Endothelial cell of umbilical vein (primary cell): ENCODE measurements at regions not wholly inside any gene's neighbourhood (a gene's known extent, or its start where the extent isn't known, plus 50 kb on each side); places are given as distances from the start of the nearest gene placed in this dataset.
A peak's percentile ranks its signal among the peaks of the same experiment; 100 is the strongest.

Source experiments
- BruUV-seq: library from RNA; stranded (reverse); fragments of 400-500 nt; replicated peaks from 2 replicates; lab custom pipeline; 2021; lab: Mats Ljungman, UMichigan
- CTCF ChIA-PET: fragments of 300-600, 350-600 bp; sonication (Branson Sonifier 250); formaldehyde crosslinking; loops from one replicate; lab custom pipeline; 2021; ENCODE audit warnings: antibody characterized with exemption, inconsistent platforms; lab: Charles Lee
- POLR2A ChIA-PET: fragments of 300-600, 350-600 bp; sonication (Branson Sonifier 250); formaldehyde crosslinking; loops from one replicate; lab custom pipeline; 2021; ENCODE audit warnings: antibody characterized with exemption, inconsistent platforms; lab: Charles Lee
- DNase-seq: peaks from one replicate; pipeline ENCODE4 v3.0.0-alpha.2; 2011; ENCODE audit warnings: low read depth, low spot score
- FAIRE-seq: peaks from 2 replicates; lab custom pipeline; 2011; peaks lifted over from hg19 to GRCh38; lab: Jason Lieb, UNC
- H2AFZ ChIP-seq: 2 replicates; pipeline ENCODE4 v1.6.0; 2012; ENCODE audit warnings: low read depth, low read length, control low read depth, inconsistent platforms
- H3K27ac ChIP-seq: 2 replicates; pipeline ENCODE4 v1.5.1; 2011; ENCODE audit warnings: low read depth, mild to moderate bottlenecking, control low read depth, low read length, moderate library complexity; ENCODE audit not compliant: insufficient read depth
- H3K27me3 ChIP-seq, 2 experiments: 2 replicates each; pipeline versions ENCODE4 v1.6.0 to v1.6.1; 2011; ENCODE audit warnings: low read length in 2 of 2, mixed read lengths in 1 of 2; ENCODE audit not compliant: control insufficient read depth in 2 of 2, insufficient read depth in 2 of 2
- H3K36me3 ChIP-seq, 2 experiments: 2 replicates in 1 of 2; 3 replicates in 1 of 2; pipeline ENCODE4 v1.5.1; 2011; ENCODE audit warnings: low read length in 2 of 2, mild to moderate bottlenecking in 1 of 2, moderate library complexity in 1 of 2; ENCODE audit not compliant: control insufficient read depth in 2 of 2, insufficient read depth in 2 of 2; ENCODE audit errors: extremely low read depth in 1 of 2
- H3K4me1 ChIP-seq: 3 replicates; pipeline ENCODE4 v1.5.1; 2011; ENCODE audit warnings: mild to moderate bottlenecking, low read length; ENCODE audit not compliant: control insufficient read depth, insufficient read depth; ENCODE audit errors: extremely low read depth
- H3K4me2 ChIP-seq: 2 replicates; pipeline ENCODE4 v1.6.1; 2011; ENCODE audit warnings: low read length, control low read depth, mixed read lengths; ENCODE audit not compliant: insufficient read depth
- H3K4me3 ChIP-seq, 3 experiments: fragments of 200-600 bp in 1 of 3; sonication (generic), shearing (Covaris generic) in 1 of 3; replicated peaks in 1 of 3; 2 replicates each; pipeline ENCODE4 v1.5.1; 2011 to 2016; ENCODE audit warnings: control low read depth in 3 of 3, low read length in 3 of 3, mild to moderate bottlenecking in 2 of 3, inconsistent platforms in 1 of 3, low read depth in 1 of 3, moderate library complexity in 1 of 3; ENCODE audit not compliant: insufficient read depth in 1 of 3
- H3K79me2 ChIP-seq: 2 replicates; pipeline ENCODE4 v1.6.0; 2012; ENCODE audit warnings: low read length, inconsistent platforms; ENCODE audit not compliant: control insufficient read depth, insufficient read depth
- H3K9ac ChIP-seq: replicated peaks from 2 replicates; pipeline ENCODE3; 2011; ENCODE audit warnings: low read length, control low read depth; ENCODE audit not compliant: insufficient read depth; ENCODE audit errors: extremely low read depth
- H3K9me1 ChIP-seq: replicated peaks from 3 replicates; pipeline ENCODE4 v1.6.0; 2011; ENCODE audit warnings: mild to moderate bottlenecking, low read length; ENCODE audit not compliant: control insufficient read depth, insufficient read depth; ENCODE audit errors: extremely low read depth
- H3K9me3 ChIP-seq: replicated peaks from 2 replicates; pipeline ENCODE4 v1.5.1; 2012; ENCODE audit warnings: low read length, inconsistent platforms; ENCODE audit not compliant: control insufficient read depth, insufficient read depth
- H4K20me1 ChIP-seq: replicated peaks from 2 replicates; pipeline ENCODE3; 2011; ENCODE audit warnings: mild to moderate bottlenecking, low read length; ENCODE audit not compliant: control insufficient read depth, insufficient read depth; ENCODE audit errors: extremely low read depth
- EZH2 ChIP-seq: IDR thresholded peaks from 2 replicates; pipeline ENCODE4 v1.6.1; 2012; ENCODE audit warnings: borderline replicate concordance, low read depth, mild to moderate bottlenecking, moderate library complexity, low read length, inconsistent platforms; ENCODE audit not compliant: severe bottlenecking
- FOS ChIP-seq: IDR thresholded peaks from 2 replicates; pipeline ENCODE4 v1.6.1; 2011; ENCODE audit warnings: mild to moderate bottlenecking, low read length, moderate library complexity, borderline replicate concordance; ENCODE audit not compliant: insufficient read depth
- GATA2 ChIP-seq: IDR thresholded peaks from 2 replicates; pipeline ENCODE4 v1.7.0; 2011; ENCODE audit warnings: low read depth, mild to moderate bottlenecking, moderate library complexity, mixed read lengths, low read length; ENCODE audit not compliant: insufficient read length, insufficient read depth
- JUN ChIP-seq: IDR thresholded peaks from 2 replicates; pipeline ENCODE4 v1.6.1; 2011; ENCODE audit warnings: borderline replicate concordance, low read depth; ENCODE audit not compliant: insufficient read length, insufficient read depth
- MYC ChIP-seq: IDR thresholded peaks from one replicate; pipeline ENCODE4 v1.6.1; 2011; ENCODE audit warnings: mild to moderate bottlenecking, low read depth, low read length
- POLR2A ChIP-seq: IDR thresholded peaks from 2 replicates; pipeline ENCODE4 v1.6.1; 2012; ENCODE audit warnings: low read depth, mild to moderate bottlenecking, control low read depth, low read length
- POLR2AphosphoS5 ChIP-seq: IDR thresholded peaks from 2 replicates; pipeline ENCODE4 v1.6.1; 2012; ENCODE audit warnings: low read depth, mild to moderate bottlenecking, control low read depth, low read length, moderate library complexity; ENCODE audit not compliant: insufficient read depth
- dilution Hi-C: fragments of 300-500 bp; cut with MboI; formaldehyde crosslinking; loops from one replicate; pipeline ENCODE4 v1.15.0; 2019; ENCODE audit warnings: low sequenced_read_pairs; ENCODE audit not compliant: extremely low pct_ligation_motif_present
- intact Hi-C: fragments of 100-400 bp; cut with micrococcal nuclease; formaldehyde crosslinking; loops from one replicate; pipeline ENCODE4 v1.10.0; 2022
- TF ChIP-seq, protein P1 (sequence below): IDR thresholded peaks from 2 replicates; pipeline ENCODE4 v1.6.1; 2011; ENCODE audit not compliant: insufficient read depth, insufficient read length
- TF ChIP-seq, protein P2 (sequence below), 2 donors: IDR thresholded peaks; 1 replicate in 1 of 2; 2 replicates in 1 of 2; pipeline ENCODE4 v1.5.1; 2011; ENCODE audit warnings: low read length in 2 of 2, mild to moderate bottlenecking in 2 of 2, moderate library complexity in 2 of 2, control low read depth in 1 of 2, inconsistent platforms in 1 of 2, low read depth in 1 of 2; ENCODE audit not compliant: insufficient read depth in 1 of 2; ENCODE audit errors: extremely low read depth in 1 of 2

DNA sequence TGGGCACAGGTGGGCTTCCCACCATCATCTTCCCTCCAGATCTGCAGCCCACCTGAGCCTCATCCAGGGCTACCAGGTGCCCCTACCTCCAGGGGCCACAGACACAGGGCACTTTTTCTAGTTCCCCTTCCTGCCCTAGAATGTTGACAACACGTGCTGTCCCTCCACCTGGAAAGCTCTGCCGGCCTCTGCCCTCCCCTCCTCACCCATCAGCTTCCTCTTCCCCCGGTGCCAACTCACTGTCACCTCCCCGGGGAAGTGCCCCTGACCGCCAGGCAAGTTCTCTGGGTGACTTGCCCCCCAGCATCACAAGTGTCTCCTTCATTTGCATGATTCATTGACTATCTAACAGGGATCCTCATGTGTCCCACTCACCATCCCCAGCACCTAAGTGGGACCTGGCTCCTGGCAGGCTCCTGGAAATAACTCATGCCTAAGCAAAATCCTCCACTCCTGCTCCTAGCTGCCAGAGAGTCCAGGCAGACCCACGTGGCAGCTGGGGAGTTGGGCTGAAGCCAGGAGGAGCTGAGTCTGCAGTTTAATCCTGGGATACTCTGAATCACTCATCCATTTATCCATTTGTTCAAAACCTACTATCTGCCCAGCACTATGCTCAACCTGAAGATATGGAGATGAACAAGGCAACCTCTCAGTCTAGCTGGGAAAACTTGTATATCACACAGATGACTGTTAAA, 304.4 kb downstream of the FOXL1 start:
- no peak for TF ChIP-seq FOS
- TF ChIP-seq JUN = no peak
- TF ChIP-seq MYC = no peak
- no peak for TF ChIP-seq POLR2A
- TF ChIP-seq POLR2AphosphoS5 = no peak
- TF ChIP-seq GATA2 = no peak
- TF ChIP-seq, protein P1, sequence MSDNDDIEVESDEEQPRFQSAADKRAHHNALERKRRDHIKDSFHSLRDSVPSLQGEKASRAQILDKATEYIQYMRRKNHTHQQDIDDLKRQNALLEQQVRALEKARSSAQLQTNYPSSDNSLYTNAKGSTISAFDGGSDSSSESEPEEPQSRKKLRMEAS = no peak
- TF ChIP-seq, protein P2, sequence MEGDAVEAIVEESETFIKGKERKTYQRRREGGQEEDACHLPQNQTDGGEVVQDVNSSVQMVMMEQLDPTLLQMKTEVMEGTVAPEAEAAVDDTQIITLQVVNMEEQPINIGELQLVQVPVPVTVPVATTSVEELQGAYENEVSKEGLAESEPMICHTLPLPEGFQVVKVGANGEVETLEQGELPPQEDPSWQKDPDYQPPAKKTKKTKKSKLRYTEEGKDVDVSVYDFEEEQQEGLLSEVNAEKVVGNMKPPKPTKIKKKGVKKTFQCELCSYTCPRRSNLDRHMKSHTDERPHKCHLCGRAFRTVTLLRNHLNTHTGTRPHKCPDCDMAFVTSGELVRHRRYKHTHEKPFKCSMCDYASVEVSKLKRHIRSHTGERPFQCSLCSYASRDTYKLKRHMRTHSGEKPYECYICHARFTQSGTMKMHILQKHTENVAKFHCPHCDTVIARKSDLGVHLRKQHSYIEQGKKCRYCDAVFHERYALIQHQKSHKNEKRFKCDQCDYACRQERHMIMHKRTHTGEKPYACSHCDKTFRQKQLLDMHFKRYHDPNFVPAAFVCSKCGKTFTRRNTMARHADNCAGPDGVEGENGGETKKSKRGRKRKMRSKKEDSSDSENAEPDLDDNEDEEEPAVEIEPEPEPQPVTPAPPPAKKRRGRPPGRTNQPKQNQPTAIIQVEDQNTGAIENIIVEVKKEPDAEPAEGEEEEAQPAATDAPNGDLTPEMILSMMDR (IDR thresholded peaks at IDR 0.05; ENCODE audit: extremely low read depth in 1 of 2, insufficient read depth in 1 of 2, low read depth in 1 of 2, low read length in 2 of 2) = no peak
- TF ChIP-seq EZH2 = no peak
- intact Hi-C loops = no loop called here
- H3K4me3 ChIP-seq = no peak overlapping the region
- no peaks in the 10 kb centered on the region for H3K4me1 ChIP-seq
- H3K9me1 ChIP-seq = no peaks in the 10 kb centered on the region
- no peaks in the 10 kb centered on the region for H3K36me3 ChIP-seq
- no TSS peak for BruUV-seq
- H3K4me2 ChIP-seq = no peak overlapping the region
- no peak overlapping the region for H3K9ac ChIP-seq
- no peaks in the 10 kb centered on the region for H3K79me2 ChIP-seq
- H3K27ac ChIP-seq = no peak overlapping the region
- DNase-seq = peak; percentile 55
- ChIA-PET CTCF (interaction anchor here (1.3 to 2.9 kb wide), 5 partner anchors 9 to 318 kb away, joined by 3 to 19 read pairs (median 7); no protein-coding TSS in a partner anchor), POLR2A (no interaction called here)
- dilution Hi-C loops = no loop called here
- no peaks in the 10 kb centered on the region for H4K20me1 ChIP-seq
- peak; percentile 81 for FAIRE-seq
- no peaks in the 10 kb centered on the region for H3K27me3 ChIP-seq
- H2AFZ ChIP-seq = no peak overlapping the region
- no peaks in the 10 kb centered on the region for H3K9me3 ChIP-seq
